OCI-LY3 (cell line): ENCODE measurements at regions not wholly inside any gene's neighbourhood (a gene's known extent, or its start where the extent isn't known, plus 50 kb on each side); places are given as distances from the start of the nearest gene placed in this dataset.
"Not testable (repeated sequence)": the region's sequence is repeated elsewhere in the genome, so short reads cannot be mapped to it uniquely, and the experiment has no call there.

Source experiments
- H2AFZ ChIP-seq: fragments of 200-600, 300-600 bp; shearing (Covaris generic); 2 replicates; pipeline ENCODE4 v1.6.0; 2014; ENCODE audit warnings: antibody characterized with exemption, low read depth, low read length
- H3K27ac ChIP-seq: fragments of 200-600, 300-600 bp; sonication (generic); 2 replicates; pipeline ENCODE4 v1.5.1; 2014; ENCODE audit warnings: mild to moderate bottlenecking, low read length, moderate library complexity, mixed read lengths
- H3K27me3 ChIP-seq: fragments of 200-600, 300-600 bp; sonication (generic); 2 replicates; pipeline ENCODE4 v1.6.1; 2014; ENCODE audit warnings: low read depth, low read length, mixed read lengths
- H3K36me3 ChIP-seq: fragments of 200-600, 300-600 bp; sonication (generic); replicated peaks from 2 replicates; pipeline ENCODE3; 2014; ENCODE audit warnings: low read depth, low read length, mixed read lengths
- H3K4me1 ChIP-seq: fragments of 300-600, 200-600 bp; sonication (generic); 2 replicates; pipeline ENCODE4 v1.6.1; 2014; ENCODE audit warnings: low read length, mixed read lengths
- H3K4me2 ChIP-seq: fragments of 200-600, 300-600 bp; sonication (generic); 2 replicates; pipeline ENCODE4 v1.6.1; 2014; ENCODE audit warnings: low read length, mixed read lengths
- H3K4me3 ChIP-seq: fragments of 300-600, 200-600 bp; sonication (generic); 2 replicates; pipeline ENCODE4 v1.5.1; 2014; ENCODE audit warnings: antibody characterized with exemption, mild to moderate bottlenecking, low read length, moderate library complexity
- H3K79me2 ChIP-seq: fragments of 300-600, 200-600 bp; shearing (Covaris generic); 2 replicates; pipeline ENCODE4 v1.6.1; 2014; ENCODE audit warnings: mild to moderate bottlenecking, low read length, mixed read lengths
- H3K9ac ChIP-seq: fragments of 300-600, 200-600 bp; shearing (Covaris generic); 2 replicates; pipeline ENCODE4 v1.6.0; 2014; ENCODE audit warnings: mild to moderate bottlenecking, low read length, moderate library complexity
- H3K9me3 ChIP-seq: fragments of 200-600, 300-600 bp; shearing (Covaris generic); 2 replicates; pipeline ENCODE4 v1.6.1; 2014; ENCODE audit warnings: low read length, mixed read lengths; ENCODE audit not compliant: insufficient read depth
- H4K20me1 ChIP-seq: fragments of 200-600, 300-600 bp; sonication (generic); 2 replicates; pipeline ENCODE4 v1.6.1; 2016; ENCODE audit warnings: low read length, mixed read lengths; ENCODE audit not compliant: insufficient read depth
- CTCF ChIP-seq: fragments of 200-600, 300-600 bp; sonication (generic); IDR thresholded peaks from 2 replicates; pipeline ENCODE4 v1.5.1; 2014; ENCODE audit warnings: antibody characterized with exemption, low read length, low read depth
- EZH2phosphoT487 ChIP-seq: fragments of 200-600 bp; shearing (Covaris generic); IDR thresholded peaks from 2 replicates; pipeline ENCODE4 v1.6.1; 2018; ENCODE audit warnings: antibody characterized with exemption, mixed run types, low read depth

DNA sequence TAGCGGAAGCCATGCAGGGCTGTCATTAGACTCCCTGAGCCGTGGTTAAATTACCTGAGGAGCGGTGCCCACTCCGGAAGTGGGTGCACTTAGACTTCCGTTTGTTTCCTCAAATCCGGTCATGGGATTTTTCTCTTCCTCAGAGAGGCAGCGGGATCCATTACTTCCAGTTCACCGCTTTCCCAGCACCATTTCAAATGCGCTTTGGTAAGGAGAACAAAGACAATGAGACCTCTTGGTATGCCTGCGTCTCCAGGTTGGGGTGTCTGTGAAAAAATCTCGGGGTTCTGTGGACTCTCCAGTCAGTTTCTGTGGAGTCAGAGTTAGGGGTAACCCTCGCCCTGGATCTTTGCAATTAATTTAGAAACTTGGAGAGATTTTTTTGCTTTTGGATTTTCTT is 132.3 kb upstream of the PTPRG start:
- Histone ChIP-seq H2AFZ (no peak overlapping the region), H3K36me3 (no peaks in the 10 kb centered on the region), H3K79me2 (no peaks in the 10 kb centered on the region), H3K27ac (no peak overlapping the region), H3K4me1 (peaks cover 25% of the 10 kb centered on the region), H4K20me1 (no peaks in the 10 kb centered on the region), H3K9me3 (no peaks in the 10 kb centered on the region), H3K4me2 (no peak overlapping the region), H3K4me3 (no peak overlapping the region), H3K9ac (no peak overlapping the region), H3K27me3 (no peaks in the 10 kb centered on the region)
- TF ChIP-seq CTCF = no peak
- no peak for TF ChIP-seq EZH2phosphoT487

- not testable (repeated sequence) for H3K9ac ChIP-seq, H4K20me1 ChIP-seq, H3K4me3 ChIP-seq, H3K27me3 ChIP-seq, H3K27ac ChIP-seq, H3K4me1 ChIP-seq, H3K79me2 ChIP-seq, H2AFZ ChIP-seq, H3K36me3 ChIP-seq, H3K9me3 ChIP-seq, H3K4me2 ChIP-seq
Measured at GRCh38 chr3:61434901-61435300, 126.5 kb upstream of the PTPRG start.

DNA sequence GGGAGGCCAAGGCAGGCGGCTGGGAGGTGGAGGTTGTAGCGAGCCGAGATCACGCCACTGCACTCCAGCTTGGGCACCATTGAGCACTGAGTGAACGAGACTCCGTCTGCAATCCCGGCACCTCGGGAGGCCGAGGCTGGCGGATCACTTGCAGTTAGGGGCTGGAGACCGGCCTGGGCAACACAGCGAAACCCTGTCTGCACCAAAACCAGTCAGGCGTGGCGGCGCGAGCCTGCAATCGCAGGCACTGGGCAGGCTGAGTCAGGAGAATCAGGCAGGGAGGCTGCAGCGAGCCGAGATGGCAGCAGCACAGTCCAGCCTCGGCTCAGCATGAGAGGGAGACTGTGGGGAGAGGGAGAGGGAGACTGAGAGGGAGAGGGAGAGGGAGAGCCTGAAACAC is 126.0 kb upstream of the PTPRG start:
- not testable (repeated sequence) for H3K27me3 ChIP-seq, H4K20me1 ChIP-seq, H3K4me3 ChIP-seq, H3K9me3 ChIP-seq, H3K4me1 ChIP-seq, H2AFZ ChIP-seq, H3K4me2 ChIP-seq, H3K9ac ChIP-seq, H3K79me2 ChIP-seq, H3K27ac ChIP-seq, H3K36me3 ChIP-seq

DNA sequence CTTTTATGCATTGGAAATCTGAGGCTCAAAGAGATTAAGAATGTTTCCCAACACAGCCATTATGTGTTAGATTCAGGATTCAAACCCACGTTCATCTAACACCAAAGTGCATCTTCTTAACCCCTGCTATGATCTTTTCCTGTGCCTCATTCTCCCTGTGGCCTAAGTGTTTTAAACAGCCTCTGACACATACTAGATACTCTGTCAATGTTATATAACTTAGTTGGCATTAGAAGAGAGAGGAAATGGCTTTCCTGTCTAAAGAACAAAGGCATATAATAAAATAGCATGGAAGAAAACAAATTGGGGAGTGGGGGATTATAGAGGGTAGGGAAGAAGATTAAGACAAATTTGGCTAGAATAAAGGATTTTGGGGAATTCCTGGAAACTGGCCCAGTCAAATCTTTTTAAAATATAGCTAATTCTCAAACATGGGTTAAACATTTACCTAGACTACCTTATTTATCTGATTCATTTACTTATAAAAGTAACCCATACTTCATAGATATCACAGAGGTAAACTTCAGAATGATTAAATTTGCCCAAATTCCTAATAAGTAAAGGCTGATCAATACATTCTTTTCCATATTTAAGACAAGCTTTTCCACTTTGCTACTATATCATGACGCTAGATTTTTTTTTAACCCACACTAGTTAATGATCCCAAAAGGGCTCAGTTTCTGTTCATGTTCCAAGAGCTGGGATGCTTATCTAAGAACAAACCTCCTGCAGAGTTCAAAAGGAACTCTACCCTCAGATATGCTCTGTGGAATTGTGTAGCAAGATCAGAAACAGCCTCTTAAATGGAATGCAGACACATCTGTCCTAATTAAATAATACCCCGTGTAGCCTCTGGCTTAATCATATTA is 122.9 kb upstream of the PTPRG start:
- H3K4me3 ChIP-seq = no peak overlapping the region
- H3K9ac ChIP-seq = no peak overlapping the region
- no peak for TF ChIP-seq CTCF
- TF ChIP-seq EZH2phosphoT487 = no peak
- H3K36me3 ChIP-seq = no peaks in the 10 kb centered on the region
- no peaks in the 10 kb centered on the region for H3K9me3 ChIP-seq
- H3K79me2 ChIP-seq = no peaks in the 10 kb centered on the region
- H2AFZ ChIP-seq = no peak overlapping the region
- no peak overlapping the region for H3K27ac ChIP-seq
- H3K4me2 ChIP-seq = no peak overlapping the region
- H3K27me3 ChIP-seq = no peaks in the 10 kb centered on the region
- no peaks in the 10 kb centered on the region for H4K20me1 ChIP-seq
- no peaks in the 10 kb centered on the region for H3K4me1 ChIP-seq

- Histone ChIP-seq H3K27ac (no peak overlapping the region), H3K4me1 (no peaks in the 10 kb centered on the region), H2AFZ (no peak overlapping the region), H3K4me3 (no peak overlapping the region), H3K9me3 (no peaks in the 10 kb centered on the region), H3K4me2 (no peak overlapping the region), H3K9ac (no peak overlapping the region), H3K79me2 (no peaks in the 10 kb centered on the region), H3K36me3 (no peaks in the 10 kb centered on the region), H3K27me3 (no peaks in the 10 kb centered on the region), H4K20me1 (no peaks in the 10 kb centered on the region)
- no peak for TF ChIP-seq EZH2phosphoT487
- no peak for TF ChIP-seq CTCF
Measured at GRCh38 chr3:61439122-61439458, 122.3 kb upstream of the PTPRG start.
